Pancreas (tissue), 10 donors: ENCODE measurements at regions not wholly inside any gene's neighbourhood (a gene's known extent, or its start where the extent isn't known, plus 50 kb on each side); places are given as distances from the start of the nearest gene placed in this dataset.

Experiments
- ATAC-seq, 4 donors: fragments of 200-7000 bp; cut with Tn5 transposase; one replicate each; pipeline versions ENCODE4 v1.8.0 to v1.9.1; 2020; ENCODE audit warnings: mild to moderate bottlenecking in 4 of 4, moderate library complexity in 4 of 4
- DNase-seq, 6 donors: peaks; one replicate each; pipeline ENCODE4 v3.0.0-alpha.2; 2020
- FAIRE-seq: peaks from 2 replicates; lab custom pipeline; 2012; peaks lifted over from hg19 to GRCh38; lab: Jason Lieb, UNC
- H3K27ac ChIP-seq, 4 donors: fragments of 200-600 bp; sonication (generic); 1 replicate in 3 of 4; 2 replicates in 1 of 4; pipeline versions ENCODE4 v1.5.0 to v1.8.0; 2020
- H3K27me3 ChIP-seq, 4 donors: fragments of 200-600 bp; one replicate each; pipeline ENCODE4 v1.8.0; 2021
- H3K36me3 ChIP-seq, 3 donors: fragments of 200-600 bp; sonication (generic) in 1 of 3; one replicate each; pipeline versions ENCODE4 v1.5.0 to v1.8.0; 2020 to 2021
- H3K4me1 ChIP-seq, 3 donors: fragments of 200-600 bp; one replicate each; pipeline ENCODE4 v1.8.0; 2021
- H3K4me3 ChIP-seq, 4 donors: fragments of 200-600 bp; sonication (generic) in 2 of 4; one replicate each; pipeline versions ENCODE4 v1.5.0 to v1.8.0; 2020 to 2021
- H3K9me3 ChIP-seq, 4 donors: fragments of 200-600 bp; one replicate each; pipeline ENCODE4 v1.8.0; 2021
- CTCF ChIP-seq, 4 donors: fragments of 200-600 bp; sonication (generic) in 3 of 4; IDR thresholded peaks; one replicate each; pipeline versions ENCODE4 v1.5.0 to v1.8.0; 2021; ENCODE audit warnings: antibody characterized with exemption in 4 of 4
- WGBS, 2 donors: extraction: QIAGEN DNeasy Blood & Tissue Kit; methylation state at CpG; one replicate each; pipeline ENCODE4 v1.1.7; 2013; 5-methylcytosine and 5-hydroxymethylcytosine counted together
- intact Hi-C, 3 donors: fragments of 100-400 bp; cut with DNase I; formaldehyde crosslinking; loops; one replicate each; pipeline versions ENCODE4 v1.11.1 to v1.14.2; 2022
- donor health status: healthy with polysubstance abuse.
- donor health status: DM: no; HTN: no; CAD: no; lungs with moderate emphysema.
- donor health status: DM: no; HTN: no; CAD: no.
- donor health status: control.
- donor health status: control.
- donor health status: Bipolar disorder and iron deficiency.
- donor health status: DM: yes; HTN: yes; CAD: no.
- donor health status: DM: no; HTN: no; CAD: no.
- donor health status: DM: no; HTN: no; CAD: no.
- donor health status: DM: yes; HTN: yes; CAD: no.

DNA sequence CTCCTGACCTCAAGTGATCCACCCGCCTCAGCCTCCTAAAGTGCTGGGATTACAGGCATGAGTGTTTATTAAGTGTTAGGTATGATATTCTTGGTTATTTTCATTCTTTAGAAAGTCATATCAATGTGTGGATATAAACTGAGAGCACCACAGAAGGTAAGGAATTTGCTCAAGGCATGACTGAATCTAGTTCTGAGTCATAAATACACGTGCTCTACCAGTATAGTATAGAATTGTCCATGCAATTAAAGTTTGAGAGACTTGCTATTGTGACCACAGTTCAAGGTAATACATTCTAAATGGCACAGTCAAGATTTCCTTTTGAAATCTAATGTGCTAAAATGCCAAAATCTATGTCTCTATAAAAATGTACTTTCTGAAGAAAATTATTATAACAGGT lies 401.1 kb upstream of the CHRM3 start:
- ATAC-seq (no peak), DNase-seq (no peak), FAIRE-seq (no peak)
- Histone ChIP-seq H3K4me3 (no peak overlapping the region), H3K4me1 (no peaks in the 10 kb centered on the region), H3K27me3 (no peaks in the 10 kb centered on the region), H3K36me3 (no peaks in the 10 kb centered on the region), H3K27ac (no peak overlapping the region), H3K9me3 (no peaks in the 10 kb centered on the region)
- 87 to 93% methylated on average over 2 of the region's 2 CpGs for WGBS, 2 donors
- intact Hi-C loops, result no loop called here
- TF ChIP-seq CTCF (IDR thresholded peaks at IDR 0.05), result no peak

DNA sequence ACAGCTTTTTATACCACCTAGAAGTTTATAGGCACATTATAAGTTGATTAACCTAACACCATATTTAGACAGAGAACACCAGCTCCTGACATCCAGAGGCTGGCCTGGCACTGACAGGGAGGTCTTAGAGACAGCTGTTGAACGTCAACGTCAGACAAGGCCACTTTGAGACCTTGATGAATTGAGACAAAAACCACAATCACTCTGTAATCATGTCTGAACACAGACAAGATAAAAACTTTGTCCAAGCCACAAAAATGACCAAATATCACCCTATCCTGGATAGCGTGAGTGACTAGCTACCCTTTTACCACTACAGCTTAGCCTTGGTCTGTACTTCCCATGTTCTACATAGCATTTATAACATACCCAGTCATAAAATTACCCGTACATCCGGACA lies 403.6 kb upstream of the CHRM3 start:
- intact Hi-C loops, result no loop called here
- H3K27me3 ChIP-seq, result no peaks in the 10 kb centered on the region
- no peak for TF ChIP-seq CTCF (IDR thresholded peaks at IDR 0.05)
- no peak for ATAC-seq
- FAIRE-seq, result no peak
- H3K4me3 ChIP-seq, result no peak overlapping the region
- no peak overlapping the region for H3K27ac ChIP-seq
- H3K36me3 ChIP-seq, result no peaks in the 10 kb centered on the region
- H3K9me3 ChIP-seq, result no peaks in the 10 kb centered on the region
- WGBS, 2 donors, result 54 to 61% methylated on average over 5 of the region's 5 CpGs
- no peak for DNase-seq
- no peaks in the 10 kb centered on the region for H3K4me1 ChIP-seq

- H3K4me3 ChIP-seq, result no peak overlapping the region
- no peak for ATAC-seq
- no peak for FAIRE-seq
- H3K9me3 ChIP-seq, result no peaks in the 10 kb centered on the region
- no peak for TF ChIP-seq CTCF (IDR thresholded peaks at IDR 0.05)
- H3K4me1 ChIP-seq, result no peaks in the 10 kb centered on the region
- 46 to 47% methylated on average over 2 of the region's 2 CpGs for WGBS, 2 donors
- no peak overlapping the region for H3K27ac ChIP-seq
- intact Hi-C loops, result no loop called here
- no peaks in the 10 kb centered on the region for H3K27me3 ChIP-seq
- no peak for DNase-seq
- no peaks in the 10 kb centered on the region for H3K36me3 ChIP-seq
Observed at GRCh38 chr1:238981317-238981933, 404.9 kb upstream of the CHRM3 start.

- DNase-seq (no peak), ATAC-seq (no peak), FAIRE-seq (no peak)
- intact Hi-C loops, result no loop called here
- WGBS, 2 donors, result 76 to 85% methylated on average over 2 of the region's 2 CpGs
- H3K9me3 ChIP-seq, result no peaks in the 10 kb centered on the region
- no peak overlapping the region for H3K4me3 ChIP-seq
- no peaks in the 10 kb centered on the region for H3K27me3 ChIP-seq
- no peak overlapping the region for H3K27ac ChIP-seq
- H3K4me1 ChIP-seq, result no peaks in the 10 kb centered on the region
- no peak for TF ChIP-seq CTCF (IDR thresholded peaks at IDR 0.05)
- no peaks in the 10 kb centered on the region for H3K36me3 ChIP-seq
Observed at GRCh38 chr1:238980053-238980452, 406.3 kb upstream of the CHRM3 start.

- Histone ChIP-seq H3K4me1 (no peaks in the 10 kb centered on the region), H3K9me3 (no peaks in the 10 kb centered on the region), H3K27me3 (no peaks in the 10 kb centered on the region), H3K4me3 (no peak overlapping the region), H3K27ac (no peak overlapping the region), H3K36me3 (no peaks in the 10 kb centered on the region)
- whole genome bisulfite sequencing, 2 donors, result 62 to 72% methylated on average over 5 of the region's 5 CpGs
- DNase-seq (no peak), FAIRE-seq (no peak), ATAC-seq (no peak)
- intact Hi-C loops, result no loop called here
- TF ChIP-seq CTCF (IDR thresholded peaks at IDR 0.05), result no peak
Observed at GRCh38 chr1:238964631-238965030, 421.7 kb upstream of the CHRM3 start.
